ENCODE measurements at regions not wholly inside any gene's neighbourhood (a gene's known extent, or its start where the extent isn't known, plus 50 kb on each side); places are given as distances from the start of the nearest gene placed in this dataset.
A peak's percentile ranks its signal among the peaks of the same experiment; 100 is the strongest.

- DNase-seq, result no peak
Observed at GRCh38 chr3:54021071-54021470, 101.3 kb upstream of the CACNA2D3 start.

GRCh38 chr3:54020436-54020835, 101.9 kb upstream of the CACNA2D3 start:
- no peak for DNase-seq

- peak in 1 of 3 donors; percentile 22 for DNase-seq
Observed at GRCh38 chr3:54014067-54014466, 108.3 kb upstream of the CACNA2D3 start.

- DNase-seq, result no peak
Observed at GRCh38 chr3:54008744-54009143, 113.6 kb upstream of the CACNA2D3 start.

- DNase-seq, result no peak
Observed at GRCh38 chr3:54008099-54008498, 114.3 kb upstream of the CACNA2D3 start.

GRCh38 chr3:54004335-54004734, 112.7 kb upstream of the SELENOK start:
- no peak for DNase-seq

- DNase-seq, result no peak
Observed at GRCh38 chr3:54003136-54003535, 111.5 kb upstream of the SELENOK start.

- DNase-seq, result no peak
Observed at GRCh38 chr3:53999725-54000124, 108.1 kb upstream of the SELENOK start.

- no peak for DNase-seq
Observed at GRCh38 chr3:53998980-53999379, 107.3 kb upstream of the SELENOK start.

GRCh38 chr3:53997476-53997875, 105.8 kb upstream of the SELENOK start:
- DNase-seq, result no peak

- no peak for DNase-seq
Observed at GRCh38 chr3:53996141-53996874, 104.6 kb upstream of the SELENOK start.

- DNase-seq, result no peak
Observed at GRCh38 chr3:53994986-53995603, 103.4 kb upstream of the SELENOK start.

- DNase-seq, result no peak
Observed at GRCh38 chr3:53991240-53991639, 99.6 kb upstream of the SELENOK start.

- peak; percentile 43 to 80 (median 55) for DNase-seq
Observed at GRCh38 chr3:53989946-53990345, 98.3 kb upstream of the SELENOK start.

- DNase-seq, result peak; percentile 30 to 62 (median 30)
Observed at GRCh38 chr3:53989451-53989850, 97.8 kb upstream of the SELENOK start.

GRCh38 chr3:53978386-53978785, 86.7 kb upstream of the SELENOK start:
- no peak for DNase-seq

- no peak for DNase-seq
Observed at GRCh38 chr3:53975382-53975781, 83.7 kb upstream of the SELENOK start.

- no peak for DNase-seq
Observed at GRCh38 chr3:53974324-53974723, 82.7 kb upstream of the SELENOK start.

GRCh38 chr3:53973905-53974304, 82.2 kb upstream of the SELENOK start:
- no peak for DNase-seq

- no peak for DNase-seq
Observed at GRCh38 chr3:53970661-53971060, 79.0 kb upstream of the SELENOK start.

GRCh38 chr3:53969086-53969485, 77.4 kb upstream of the SELENOK start:
- no peak for DNase-seq

- no peak for DNase-seq
Observed at GRCh38 chr3:53965291-53965690, 73.6 kb upstream of the SELENOK start.

GRCh38 chr3:53957831-53958230, 66.2 kb upstream of the SELENOK start:
- DNase-seq, result no peak

GRCh38 chr3:53956586-53956985, 64.9 kb upstream of the SELENOK start:
- DNase-seq, result no peak

Measured in muscle of back (tissue), 3 donors.